GM19372 (cell line): ENCODE measurements at regions not wholly inside any gene's neighbourhood (a gene's known extent, or its start where the extent isn't known, plus 50 kb on each side); places are given as distances from the start of the nearest gene placed in this dataset.
"Not testable (repeated sequence)": the region's sequence is repeated elsewhere in the genome, so short reads cannot be mapped to it uniquely, and the experiment has no call there.

Experiments used
- ATAC-seq: cut with Tn5 transposase; IDR thresholded peaks from one replicate; pipeline ENCODE4 v1.9.1; 2021; ENCODE audit warnings: mild to moderate bottlenecking, low read depth, moderate library complexity; ENCODE audit not compliant: unreplicated experiment

DNA sequence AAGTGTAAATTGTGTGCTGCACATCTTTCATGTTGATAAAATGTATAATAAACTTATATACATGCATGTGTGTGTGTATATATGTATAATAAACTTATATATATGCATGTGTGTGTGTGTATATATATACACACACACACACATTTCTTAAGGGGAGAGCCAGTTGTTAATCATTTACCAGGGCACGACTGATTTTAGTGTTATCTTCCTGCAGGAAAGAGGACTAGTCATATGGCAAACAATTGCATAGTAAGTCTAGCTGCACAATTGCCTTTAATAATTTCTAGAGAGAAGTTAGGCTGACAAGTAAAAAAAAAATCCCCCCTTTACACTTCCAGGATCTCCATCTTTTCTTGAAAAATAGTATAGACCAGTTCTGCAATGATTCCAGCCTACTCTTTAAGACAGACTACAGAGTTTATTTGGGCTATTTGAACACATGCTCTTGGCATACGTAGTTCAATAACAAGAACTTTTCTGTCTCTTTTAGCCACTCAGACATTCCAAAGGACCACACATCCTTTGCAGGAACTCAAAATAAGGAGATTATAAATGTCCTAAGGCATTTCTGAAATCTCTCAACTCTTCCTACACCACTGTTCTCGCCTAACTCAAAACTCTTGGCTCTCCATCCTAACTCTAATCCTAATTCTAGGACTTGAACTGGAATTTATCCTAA, 163.6 kb upstream of the SETMAR start:
- no peak for ATAC-seq

DNA sequence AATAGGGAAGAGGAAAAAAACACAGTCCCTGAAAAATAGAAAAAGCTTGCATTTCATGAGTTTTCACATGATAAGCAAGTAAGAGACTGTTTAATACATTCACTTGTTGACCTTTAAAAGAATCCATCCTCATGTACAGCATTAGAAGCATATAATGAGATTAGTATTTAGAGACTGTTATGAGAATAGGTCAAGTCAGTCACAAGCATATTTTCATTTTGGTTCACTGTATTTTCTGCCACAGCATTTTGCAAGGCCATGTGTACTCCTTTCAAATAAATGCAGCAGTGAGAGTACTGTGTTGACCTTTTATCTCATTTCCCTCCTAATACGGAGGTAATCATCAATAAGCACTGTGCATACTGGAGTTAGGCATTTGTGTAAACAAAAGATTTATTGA, 162.2 kb upstream of the SETMAR start:
- ATAC-seq: no peak

DNA sequence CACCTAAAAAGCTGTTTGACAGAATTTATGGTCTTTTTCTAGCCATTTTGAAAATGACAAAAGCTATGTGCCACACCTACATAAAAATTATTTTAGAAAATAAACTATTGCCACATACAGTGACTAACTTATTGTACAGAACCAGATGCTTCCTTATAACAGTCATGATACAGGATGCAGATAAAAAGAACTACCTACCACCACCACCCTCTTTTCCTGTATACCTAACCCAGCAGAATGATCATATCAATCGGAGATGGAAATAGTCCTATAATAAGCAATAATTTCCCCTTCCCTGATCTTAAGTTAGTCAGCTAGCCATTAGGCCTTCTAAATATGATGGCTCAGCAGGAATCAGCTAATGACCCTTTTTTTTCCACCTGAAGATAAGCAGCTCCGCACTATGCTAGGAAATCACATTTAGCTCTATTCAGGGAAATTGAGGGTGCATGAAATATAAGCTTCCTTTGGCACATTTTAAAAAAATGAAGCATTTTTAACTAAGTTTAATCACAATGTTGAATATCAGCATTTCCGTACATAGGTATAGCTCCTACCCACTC, 155.5 kb upstream of the SETMAR start:
- ATAC-seq: no peak

DNA sequence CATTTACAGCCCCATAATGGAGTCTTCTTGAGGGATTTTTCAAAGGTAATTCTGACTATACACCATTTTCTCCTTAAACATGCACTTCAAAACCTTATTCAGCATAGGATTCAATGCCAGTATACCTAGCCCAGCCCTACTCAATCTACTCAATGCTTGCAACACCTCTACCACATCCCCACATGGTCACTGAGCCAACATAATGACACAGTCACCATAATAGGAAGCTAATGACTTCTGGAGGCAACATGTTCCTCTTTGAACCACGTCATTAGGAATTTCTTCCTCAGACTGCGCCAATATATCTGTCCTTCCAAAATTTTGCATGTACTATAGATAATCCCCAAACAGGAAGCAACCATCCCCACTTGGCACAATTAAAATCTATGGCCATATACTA, 153.9 kb upstream of the SETMAR start:
- ATAC-seq: no peak

DNA sequence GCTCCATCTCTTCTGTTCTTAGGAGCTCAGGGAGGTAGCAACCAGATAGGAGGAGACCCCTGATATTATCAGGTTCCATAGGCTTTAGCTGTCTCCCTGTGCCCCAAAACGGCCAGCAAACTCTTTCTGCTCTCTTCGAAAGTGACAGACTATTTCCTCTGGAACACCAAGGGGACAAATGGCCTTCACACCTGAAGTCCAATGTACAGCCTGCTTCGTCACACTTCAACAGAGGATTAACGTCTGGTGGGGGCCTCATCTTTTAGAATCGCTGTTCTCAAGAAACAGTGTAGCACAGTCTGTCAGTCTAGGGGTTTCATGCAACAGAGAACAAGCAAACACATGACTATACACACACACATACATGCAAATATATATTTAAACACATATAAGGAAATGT, 152.4 kb upstream of the SETMAR start:
- no peak for ATAC-seq

DNA sequence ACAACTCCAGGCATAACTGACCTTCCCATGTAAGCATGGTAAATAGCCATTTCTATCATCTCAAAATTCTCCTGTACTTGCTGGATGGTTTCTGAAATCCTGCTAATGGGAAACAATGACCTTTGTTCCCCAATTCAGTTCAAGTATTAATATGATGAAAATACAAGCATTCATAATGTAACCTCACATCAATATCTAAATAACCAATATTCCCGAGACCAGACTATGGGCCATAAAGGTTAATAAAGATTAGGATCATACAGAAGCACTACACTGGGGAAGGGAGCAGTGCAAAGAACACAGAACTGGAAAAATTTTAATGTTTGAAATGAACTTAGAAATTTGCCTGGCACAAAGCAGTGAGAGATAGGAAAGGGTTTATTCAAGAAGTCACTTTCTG, 151.3 kb upstream of the SETMAR start:
- no peak for ATAC-seq

DNA sequence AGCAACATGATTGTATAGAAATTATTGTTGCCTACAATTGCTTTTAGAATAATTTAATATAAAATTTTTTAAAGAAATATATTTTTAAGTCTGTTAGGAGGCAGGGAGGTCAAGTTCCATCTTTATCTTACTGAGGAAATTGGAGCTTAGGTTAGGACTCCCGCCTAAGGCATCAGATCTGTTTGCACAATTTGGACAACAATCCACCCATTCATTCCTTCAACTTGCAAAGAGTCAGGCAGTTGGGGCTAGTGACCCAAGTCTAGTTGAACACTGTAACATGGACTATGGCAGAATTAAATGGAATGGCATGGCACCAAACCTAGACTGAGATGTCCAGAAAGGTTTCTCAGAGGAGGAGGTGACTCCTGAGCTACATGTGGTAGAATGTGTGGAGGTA, 149.4 kb upstream of the SETMAR start:
- no peak for ATAC-seq

DNA sequence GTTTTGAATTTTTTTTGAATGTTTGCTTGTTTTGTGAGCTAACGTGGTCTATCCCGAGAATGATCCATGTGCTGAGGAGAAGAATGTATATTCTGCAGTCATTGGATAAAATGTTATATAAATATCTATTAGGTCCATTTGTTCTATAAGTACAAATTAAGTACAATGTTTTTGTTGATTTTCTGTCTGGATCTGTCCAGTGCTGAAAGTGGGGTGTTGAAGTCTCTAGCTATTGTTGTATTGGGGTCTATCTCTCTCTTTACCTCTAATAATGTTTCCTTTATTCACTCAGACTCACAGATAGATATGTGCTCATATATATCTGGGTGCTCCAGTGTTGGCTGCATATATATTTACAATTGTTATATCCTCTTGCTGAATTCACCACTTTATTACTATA, 144.8 kb upstream of the SETMAR start:
- ATAC-seq: no peak

DNA sequence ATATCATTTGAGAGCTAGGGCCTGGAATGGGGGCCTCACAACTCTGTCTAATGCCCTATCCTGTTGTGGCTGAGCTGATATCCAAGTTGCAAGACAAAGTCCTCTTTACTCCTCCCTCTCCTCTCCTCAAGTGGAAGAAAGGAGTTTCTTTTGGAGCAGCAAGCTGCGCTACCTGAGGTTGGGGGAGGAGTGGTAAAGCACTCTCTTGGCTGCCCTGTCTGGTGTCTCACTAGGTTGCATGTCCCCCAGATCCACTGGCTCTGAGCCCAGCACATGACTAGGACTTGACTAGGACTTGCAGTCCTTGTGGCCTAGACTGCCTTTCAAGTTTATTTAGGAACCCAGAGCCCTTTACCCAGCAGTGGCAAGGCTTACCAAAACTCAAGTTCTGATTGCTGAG, 141.1 kb upstream of the SETMAR start:
- no peak for ATAC-seq

DNA sequence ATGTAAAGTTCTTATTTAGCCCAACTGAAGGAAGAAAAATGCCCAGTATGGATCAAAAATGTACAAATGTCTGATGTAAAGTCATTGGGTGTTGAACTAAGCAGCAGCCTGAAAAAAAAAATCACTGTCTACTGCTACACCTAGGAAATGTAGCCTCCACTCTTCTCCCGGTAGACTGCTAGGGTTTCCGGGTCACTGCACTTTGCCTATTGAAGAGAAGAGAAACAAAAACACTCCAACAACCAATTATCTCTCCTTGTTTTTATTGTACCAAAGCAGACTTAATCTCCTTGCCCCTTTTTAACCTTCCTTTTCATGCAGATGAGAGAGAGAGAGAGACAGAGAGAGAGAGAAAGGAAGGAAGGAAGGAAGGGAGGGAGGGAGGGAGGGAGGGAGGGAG, 140.2 kb upstream of the SETMAR start:
- no peak for ATAC-seq

DNA sequence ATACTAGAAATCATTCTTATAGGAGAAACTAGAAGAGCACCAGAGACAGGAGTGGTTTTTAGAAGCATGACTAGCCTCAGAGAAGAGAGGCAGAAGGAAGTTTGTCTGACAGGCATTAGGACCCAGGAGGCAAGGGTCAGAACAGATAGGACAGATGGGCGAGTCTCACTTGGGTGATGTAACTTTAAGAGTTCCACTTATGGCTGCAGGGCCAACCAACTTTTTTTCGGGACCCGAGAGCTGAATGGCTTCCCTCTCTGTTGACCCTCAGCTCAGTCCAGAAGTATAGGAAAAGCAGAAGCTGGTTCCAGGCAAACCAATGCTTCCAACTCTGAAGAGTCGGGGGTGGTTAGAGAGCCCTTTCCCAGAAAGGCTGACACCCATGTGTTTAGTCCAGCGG, 136.6 kb upstream of the SETMAR start:
- ATAC-seq: no peak

DNA sequence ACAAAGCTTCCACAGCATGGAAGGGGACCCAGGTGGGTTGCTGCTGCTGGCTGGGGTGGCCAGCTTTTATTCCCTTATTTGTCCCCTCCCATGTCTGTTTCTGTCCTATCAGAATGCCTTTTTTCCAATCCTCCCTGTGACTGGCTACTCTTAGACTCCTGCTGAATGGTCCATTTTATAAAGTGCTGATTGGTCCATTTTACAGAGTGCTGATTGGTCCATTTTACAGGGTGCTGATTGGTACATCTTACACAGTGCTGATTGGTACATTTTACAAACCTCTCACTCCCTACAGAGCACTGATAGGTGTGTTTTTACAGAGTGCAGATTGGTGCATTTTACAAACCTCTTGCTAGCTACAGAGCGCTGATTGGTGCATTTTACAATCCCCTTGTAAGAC, 135.9 kb upstream of the SETMAR start:
- ATAC-seq: not testable (repeated sequence)

DNA sequence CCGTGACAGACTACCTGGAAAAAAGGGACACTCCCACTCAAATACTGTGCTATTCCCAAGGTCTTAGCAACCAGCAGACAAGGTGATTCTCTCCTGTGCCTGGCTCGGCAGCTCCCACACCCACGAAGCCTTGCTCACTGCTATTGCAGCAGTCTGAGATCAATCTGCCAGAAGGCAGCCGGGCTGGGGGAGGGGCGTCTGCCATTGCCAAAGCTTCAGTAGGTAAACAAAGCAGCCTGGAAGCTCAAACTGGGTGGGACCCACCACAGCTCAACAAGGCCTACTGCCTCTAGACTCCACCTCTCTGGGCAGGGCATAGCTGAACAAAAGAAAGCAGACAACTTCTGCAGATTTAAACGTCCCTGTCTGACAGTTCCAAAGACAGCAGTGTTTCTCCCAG, 128.4 kb upstream of the SETMAR start:
- ATAC-seq: no peak

DNA sequence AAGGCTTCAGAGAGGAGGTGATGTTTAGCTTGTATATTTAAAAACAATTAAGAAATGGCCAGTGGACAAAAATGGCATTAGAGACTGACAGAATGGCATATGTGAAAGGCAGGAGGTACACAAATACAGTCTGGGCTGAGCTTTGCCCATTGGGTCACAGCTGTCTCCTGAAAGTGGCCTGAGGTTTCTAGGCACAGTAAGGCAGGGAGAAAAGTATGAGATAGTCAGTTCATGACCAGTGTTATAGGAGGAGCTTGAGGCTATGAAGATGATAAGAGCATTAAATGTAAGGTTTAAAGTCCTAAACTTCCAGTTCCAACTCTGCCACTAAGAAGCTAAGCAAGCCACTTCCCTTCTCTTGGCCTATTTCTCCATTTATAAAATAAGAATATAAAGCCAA, 111.2 kb upstream of the SETMAR start:
- ATAC-seq: no peak

DNA sequence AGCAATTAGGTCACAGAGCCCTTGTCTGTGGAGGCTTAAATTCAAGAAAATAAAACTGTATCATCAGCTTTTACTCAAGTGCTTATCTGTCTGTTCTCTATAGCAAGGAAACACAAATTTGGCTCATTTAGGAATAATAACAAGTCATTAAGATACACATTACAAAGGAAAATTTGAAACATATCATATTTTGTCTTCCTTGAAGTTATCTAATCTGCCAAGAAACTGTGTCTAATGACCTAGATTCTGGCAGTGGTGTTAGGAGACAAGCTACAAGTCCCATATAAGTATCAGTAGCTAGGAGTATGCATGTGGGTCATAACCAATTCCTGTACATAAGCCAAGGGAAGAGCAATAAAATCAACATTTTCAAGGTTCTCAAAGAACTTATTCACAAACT, 108.2 kb upstream of the SETMAR start:
- no peak for ATAC-seq

DNA sequence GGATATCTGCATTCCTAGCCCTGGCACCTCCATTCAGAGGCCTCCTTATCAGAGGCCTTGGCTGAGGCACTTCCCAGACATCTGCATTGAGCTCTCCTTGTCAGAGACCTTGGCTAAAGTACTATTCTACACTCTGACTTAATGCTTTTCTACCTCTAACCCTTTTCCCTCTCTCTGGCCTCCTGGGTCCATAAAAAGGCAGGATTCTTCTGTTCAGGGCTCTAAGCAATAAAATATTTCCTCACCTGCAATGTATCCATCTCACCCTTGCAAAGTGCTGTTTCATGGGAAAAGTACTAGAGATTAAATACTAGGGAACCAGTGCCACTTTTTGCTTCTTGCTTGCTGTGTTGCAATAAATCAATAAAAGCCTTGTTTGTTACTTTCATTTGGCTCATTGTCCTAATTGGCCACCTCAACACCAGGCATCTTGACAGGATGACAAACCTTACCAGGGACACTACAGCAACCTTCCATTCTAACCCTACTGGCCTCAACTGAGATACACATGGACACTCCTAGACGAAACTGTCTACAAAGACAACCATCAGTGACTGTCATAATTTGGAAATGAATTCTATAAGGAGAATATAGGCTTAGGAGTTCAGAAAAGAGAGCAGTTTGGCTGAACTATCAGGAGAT, 106.5 kb upstream of the SETMAR start:
- ATAC-seq: no peak

DNA sequence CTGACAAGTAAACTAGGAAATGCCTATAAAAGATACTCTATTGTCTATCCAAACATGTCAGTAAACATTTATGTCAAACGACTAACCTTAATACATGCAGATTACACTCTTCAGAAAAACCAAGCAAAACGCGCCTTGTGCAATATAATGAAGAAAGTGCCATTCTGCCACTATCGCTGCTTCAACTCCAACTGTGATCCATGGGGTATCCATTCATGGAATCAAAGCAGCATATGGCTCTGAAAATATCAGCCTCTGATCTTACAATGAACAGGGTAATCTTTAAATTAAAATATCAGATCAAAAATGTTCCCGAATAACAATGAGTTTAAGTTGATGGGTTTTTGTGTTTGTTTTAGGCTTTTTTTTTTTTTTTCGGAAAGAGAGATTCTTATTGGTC, 105.5 kb upstream of the SETMAR start:
- no peak for ATAC-seq

DNA sequence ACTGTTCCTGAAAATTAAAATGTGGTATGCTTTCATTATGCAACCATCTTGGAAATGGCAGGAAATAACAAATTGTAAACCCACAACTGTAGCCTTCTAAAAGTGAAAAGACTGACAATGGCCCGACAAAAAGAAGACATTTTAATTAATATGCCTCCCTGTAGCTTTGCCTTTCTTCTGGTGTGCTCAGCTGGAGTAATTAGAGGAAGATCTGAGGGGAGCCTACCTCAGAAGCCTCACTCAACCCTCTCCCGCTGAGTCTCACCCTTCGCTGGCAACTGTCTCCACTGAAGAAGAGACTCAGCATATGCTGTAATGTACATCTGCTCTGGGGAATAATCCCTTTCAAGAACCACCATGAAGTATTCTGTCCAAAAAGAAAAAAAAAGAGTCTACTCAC, 104.7 kb upstream of the SETMAR start:
- ATAC-seq: no peak

DNA sequence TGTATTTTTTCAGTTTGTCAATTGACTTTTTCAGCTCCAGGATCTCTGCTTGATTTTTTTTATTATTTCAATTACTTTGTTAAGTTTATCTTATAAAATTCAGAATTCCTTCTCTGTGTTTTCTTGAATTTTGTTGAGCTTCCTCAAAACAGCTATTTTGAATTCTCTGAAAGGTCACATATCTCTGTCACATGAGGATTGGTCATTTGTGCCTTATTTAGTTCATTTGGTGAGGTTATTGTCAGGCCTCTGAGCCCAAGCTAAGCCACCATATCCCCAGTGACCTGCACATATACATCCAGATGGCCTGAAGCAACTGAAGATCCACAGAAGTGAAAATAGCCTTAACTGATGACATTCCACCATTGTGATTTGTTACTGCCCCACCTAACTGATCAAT, 98.4 kb upstream of the SETMAR start:
- ATAC-seq: not testable (repeated sequence)

DNA sequence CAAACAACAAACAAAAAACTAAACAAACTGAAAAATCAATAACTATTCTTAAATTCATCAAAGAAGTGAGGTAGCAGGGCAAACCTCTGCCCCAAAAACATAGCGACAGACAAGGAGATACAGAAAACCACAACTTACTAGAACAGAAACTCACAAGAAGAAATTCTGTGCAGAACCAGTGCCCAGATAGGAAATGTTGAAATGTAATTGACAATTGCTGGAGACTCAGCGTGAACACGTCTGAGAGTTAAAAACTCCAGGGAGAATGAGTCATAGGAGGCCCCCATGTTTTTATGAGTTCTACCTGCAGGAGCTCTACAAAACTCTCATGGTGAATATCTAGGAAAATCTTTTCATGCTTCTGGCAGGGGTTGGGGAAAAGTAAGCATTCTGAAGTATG, 95.5 kb upstream of the SETMAR start:
- ATAC-seq: no peak

DNA sequence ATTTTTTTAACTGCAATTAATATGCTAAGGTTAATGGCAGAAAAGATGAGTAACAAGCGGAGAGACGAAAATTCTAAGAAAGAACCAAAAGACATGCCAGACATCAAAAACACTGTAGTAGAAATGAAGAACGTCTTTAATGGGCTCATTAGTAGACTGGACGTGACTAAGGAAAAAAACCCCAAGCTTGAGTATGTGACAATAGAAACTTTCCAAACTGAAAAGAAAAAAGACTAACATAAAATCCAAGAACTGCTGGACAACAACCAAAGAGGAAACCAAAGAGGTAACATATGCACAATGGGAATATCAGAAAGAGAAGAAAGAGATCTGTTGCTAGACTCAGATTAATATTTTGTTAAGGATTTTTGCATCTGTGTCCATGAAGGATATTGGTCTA, 94.6 kb upstream of the SETMAR start:
- ATAC-seq: no peak

DNA sequence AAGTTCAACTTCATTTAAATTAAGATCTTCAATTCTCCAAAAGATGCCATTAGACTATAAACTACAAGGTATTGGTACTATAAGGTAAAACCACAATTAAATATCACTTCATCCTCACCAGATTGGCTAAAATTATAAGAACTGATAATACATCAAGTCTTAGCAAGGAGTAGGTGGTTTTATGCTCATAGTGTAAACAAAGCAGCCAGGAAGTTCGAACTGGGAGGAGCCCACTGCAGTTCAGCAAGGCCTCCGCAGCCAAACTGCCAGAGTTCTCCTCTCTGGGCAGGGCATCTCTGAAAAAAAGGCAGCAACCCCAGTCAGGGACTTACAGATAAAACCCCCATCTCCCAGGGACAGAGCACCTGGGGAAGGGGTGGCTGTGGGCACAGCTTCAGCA, 91.6 kb upstream of the SETMAR start:
- no peak for ATAC-seq
